ENCODE measurements at regions not wholly inside any gene's neighbourhood (a gene's known extent, or its start where the extent isn't known, plus 50 kb on each side); places are given as distances from the start of the nearest gene placed in this dataset.

- Mint-ChIP-seq H3K27me3 (ENCODE audit: low read depth) (peaks cover 12% of the 10 kb centered on the region), H3K4me3 (no peak overlapping the region), H3K27ac (no peak overlapping the region), H3K36me3 (ENCODE audit: insufficient read depth in 1 of 3, low read depth in 3 of 3) (no peaks in the 10 kb centered on the region), H3K9me3 (peaks cover 0 to 5% of the 10 kb centered on the region in 2 experiments; a peak in 2 of 5 replicates), H3K4me1 (peaks cover 5 to 7% of the 10 kb centered on the region in 2 experiments)
- Histone ChIP-seq H3K79me2 (ENCODE audit: insufficient read depth, low read length) (no peaks in the 10 kb centered on the region), H3K4me1 (ENCODE audit: insufficient read depth, low read length) (no peaks in the 10 kb centered on the region), H3K18ac (ENCODE audit: insufficient read length, low read depth, low read length) (no peak overlapping the region), H4K8ac (replicated peaks; ENCODE audit: insufficient read length, low read depth, low read length) (no peak overlapping the region), H3K9ac (ENCODE audit: extremely low read depth, insufficient read length, low read length) (no peak overlapping the region), H3K56ac (ENCODE audit: insufficient read length, low read depth, low read length) (no peak overlapping the region), H4K91ac (ENCODE audit: insufficient read length, low read depth, low read length) (no peak overlapping the region), H3K4ac (ENCODE audit: low read depth, low read length) (no peak overlapping the region), H2BK5ac (ENCODE audit: insufficient read length, low read length) (no peak overlapping the region), H3K79me1 (ENCODE audit: insufficient read depth, low read depth, low read length, poor library complexity, severe bottlenecking) (no peaks in the 10 kb centered on the region), H3K27me3 (ENCODE audit: insufficient read depth, low read length) (no peaks in the 10 kb centered on the region), H2BK120ac (ENCODE audit: low read depth, low read length, poor library complexity, severe bottlenecking) (no peak overlapping the region), H3K23me2 (ENCODE audit: insufficient read length, low read depth, low read length, poor library complexity, severe bottlenecking) (no peaks in the 10 kb centered on the region), H3T11ph (ENCODE audit: low read length) (no peak overlapping the region), H3K4me2 (ENCODE audit: insufficient read depth, insufficient read length, low read length) (no peak overlapping the region), H4K20me1 (ENCODE audit: control insufficient read depth, insufficient read depth, insufficient read length) (no peaks in the 10 kb centered on the region), H2BK15ac (ENCODE audit: low read depth, low read length) (no peak overlapping the region), H2BK12ac (ENCODE audit: insufficient read length, low read depth, low read length) (no peak overlapping the region), H3K9me3 (ENCODE audit: control insufficient read depth, low read depth, low read length) (no peaks in the 10 kb centered on the region), H3K14ac (ENCODE audit: insufficient read depth, low read length) (no peak overlapping the region), H4K5ac (ENCODE audit: insufficient read length, low read depth, low read length) (no peak overlapping the region), H2AFZ (ENCODE audit: low read length) (no peak overlapping the region), H3K27ac (ENCODE audit: insufficient read length, low read depth, low read length) (no peak overlapping the region), H2AK5ac (ENCODE audit: insufficient read length, low read length) (no peak overlapping the region), H2BK20ac (ENCODE audit: low read depth, low read length, poor library complexity, severe bottlenecking) (no peak overlapping the region), H3K23ac (ENCODE audit: insufficient read length, low read depth, low read length) (no peak overlapping the region)
- TF ChIP-seq CTCF (conservative IDR thresholded peaks at IDR 0.05) = no peak
- DNase-seq = no peak
- WGBS (ENCODE audit: extremely low coverage, insufficient read length, low lambda C conversion rate) = no CpG with 5 or more reads among the region's 1 CpG
Observed at GRCh38 chr3:72180405-72180804, 395.5 kb upstream of the PROK2 start.

Data from H9 (cell line).